GM13977 (cell line): ENCODE measurements at regions not wholly inside any gene's neighbourhood (a gene's known extent, or its start where the extent isn't known, plus 50 kb on each side); places are given as distances from the start of the nearest gene placed in this dataset.
"Not testable (repeated sequence)": the region's sequence is repeated elsewhere in the genome, so short reads cannot be mapped to it uniquely, and the experiment has no call there.

Experiments
- DNase-seq: peaks from one replicate; pipeline ENCODE4 v3.0.0; 2012; ENCODE audit warnings: low spot score
- in situ Hi-C: fragments of 300-500 bp; cut with MboI; formaldehyde crosslinking; loops from one replicate; pipeline ENCODE4 v1.12.0; 2022; ENCODE audit warnings: low sequenced_read_pairs, low pct_unique_long_range_greater_than_20kb, mixed read lengths, inconsistent platforms; ENCODE audit not compliant: unreplicated experiment
- TF ChIP-seq, protein P1 (sequence below): IDR thresholded peaks from 2 replicates; pipeline ENCODE4 v1.5.1; 2012; ENCODE audit warnings: mild to moderate bottlenecking, control low read depth; ENCODE audit not compliant: insufficient read depth; ENCODE audit errors: extremely low read depth, missing control alignments

DNA sequence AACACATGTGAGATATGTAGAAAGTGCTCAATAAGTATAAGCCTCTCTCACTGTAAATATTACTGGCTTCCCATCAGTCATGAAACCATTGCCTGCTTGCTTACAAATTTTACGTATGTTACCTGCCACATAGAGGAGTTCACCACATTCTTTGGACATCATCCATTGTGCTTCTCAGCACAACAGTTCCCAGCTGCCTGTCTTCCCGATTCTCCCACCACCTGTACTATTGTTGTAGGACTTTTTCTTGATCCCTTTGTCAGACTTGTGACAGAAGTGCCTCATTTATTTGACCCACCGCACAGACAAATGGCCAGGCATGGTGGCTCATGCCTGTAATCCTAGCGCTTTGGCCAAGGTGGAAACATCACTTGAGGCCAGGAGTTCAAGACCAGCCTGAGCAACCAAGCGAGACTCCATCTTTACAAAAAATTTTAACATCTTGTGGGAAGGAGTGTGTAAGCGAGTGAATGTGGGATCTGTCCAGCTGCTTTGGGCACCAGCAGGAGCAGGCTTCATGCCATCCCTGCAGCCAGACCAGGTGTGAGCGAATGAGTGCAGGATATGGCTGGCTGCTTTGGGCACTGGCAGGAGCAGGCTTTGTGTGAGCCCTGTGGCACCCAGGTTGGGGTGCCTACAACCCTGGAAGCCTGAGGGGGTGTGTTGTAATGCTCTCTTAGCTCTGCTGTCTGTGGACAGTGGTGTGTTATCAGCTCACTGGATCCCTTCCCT, 139.9 kb upstream of the ELL2 start:
- TF ChIP-seq, protein P1, sequence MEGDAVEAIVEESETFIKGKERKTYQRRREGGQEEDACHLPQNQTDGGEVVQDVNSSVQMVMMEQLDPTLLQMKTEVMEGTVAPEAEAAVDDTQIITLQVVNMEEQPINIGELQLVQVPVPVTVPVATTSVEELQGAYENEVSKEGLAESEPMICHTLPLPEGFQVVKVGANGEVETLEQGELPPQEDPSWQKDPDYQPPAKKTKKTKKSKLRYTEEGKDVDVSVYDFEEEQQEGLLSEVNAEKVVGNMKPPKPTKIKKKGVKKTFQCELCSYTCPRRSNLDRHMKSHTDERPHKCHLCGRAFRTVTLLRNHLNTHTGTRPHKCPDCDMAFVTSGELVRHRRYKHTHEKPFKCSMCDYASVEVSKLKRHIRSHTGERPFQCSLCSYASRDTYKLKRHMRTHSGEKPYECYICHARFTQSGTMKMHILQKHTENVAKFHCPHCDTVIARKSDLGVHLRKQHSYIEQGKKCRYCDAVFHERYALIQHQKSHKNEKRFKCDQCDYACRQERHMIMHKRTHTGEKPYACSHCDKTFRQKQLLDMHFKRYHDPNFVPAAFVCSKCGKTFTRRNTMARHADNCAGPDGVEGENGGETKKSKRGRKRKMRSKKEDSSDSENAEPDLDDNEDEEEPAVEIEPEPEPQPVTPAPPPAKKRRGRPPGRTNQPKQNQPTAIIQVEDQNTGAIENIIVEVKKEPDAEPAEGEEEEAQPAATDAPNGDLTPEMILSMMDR: no peak
- no peak for DNase-seq
- in situ Hi-C loops: no loop called here

DNA sequence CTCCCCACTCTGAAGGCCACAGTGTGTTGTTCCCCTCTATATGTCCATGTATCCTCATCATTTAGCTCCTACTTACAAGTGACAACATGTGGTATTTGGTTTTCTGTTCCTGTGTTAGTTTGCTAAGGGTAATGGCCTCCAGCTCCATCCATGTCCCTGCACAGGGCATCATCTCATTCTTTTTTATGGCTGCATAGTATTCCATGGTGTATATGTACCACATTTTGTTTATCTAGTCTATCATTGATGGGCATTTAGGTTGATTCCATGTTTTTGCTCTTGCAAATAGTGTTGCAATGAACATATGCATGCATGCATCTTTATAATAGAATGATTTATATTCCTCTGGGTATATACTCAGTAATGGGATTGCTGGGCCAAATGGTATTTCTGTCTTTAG, 135.8 kb upstream of the ELL2 start:
- in situ Hi-C loops, DNase-seq: not testable (repeated sequence)

DNA sequence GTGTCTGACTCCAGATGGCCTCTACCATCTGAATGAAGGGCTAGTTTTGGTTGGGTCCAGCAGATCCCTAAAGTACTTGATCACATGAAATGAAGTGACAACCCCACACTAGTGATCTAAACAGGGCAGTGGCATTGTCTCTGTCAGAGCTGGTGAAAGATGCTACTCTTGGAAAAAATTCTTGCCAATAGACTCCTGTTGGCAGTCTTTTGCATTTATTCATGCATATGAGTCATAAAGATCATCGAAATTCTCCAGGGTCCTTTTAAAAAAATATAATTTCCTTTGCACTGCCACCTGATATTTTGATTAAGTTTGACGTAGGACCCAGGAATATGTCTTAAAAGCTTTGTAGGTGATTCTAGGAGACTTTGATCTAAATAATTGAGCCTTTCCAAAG, 135.1 kb upstream of the ELL2 start:
- DNase-seq: no peak
- in situ Hi-C loops: no loop called here
- TF ChIP-seq, protein P1: no peak

DNA sequence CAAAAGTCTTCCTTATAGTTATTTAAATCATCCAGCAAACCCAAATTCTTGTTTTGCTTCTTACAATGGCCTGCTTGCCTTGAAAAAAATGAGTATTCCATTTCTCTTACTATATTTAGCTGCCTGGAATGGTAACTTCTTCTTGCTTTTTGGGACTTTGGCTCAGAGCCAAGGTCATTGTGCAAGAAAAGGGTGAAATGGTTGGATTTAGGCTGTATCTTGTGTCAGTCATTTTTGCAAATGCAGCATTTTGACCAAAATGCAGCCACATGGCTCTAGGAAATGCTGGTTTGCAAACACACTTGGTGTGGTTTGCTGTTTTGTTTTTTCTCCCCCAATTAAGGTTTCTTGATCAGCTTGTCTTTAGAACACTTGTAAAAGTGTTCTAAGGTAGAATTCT, 133.3 kb upstream of the ELL2 start:
- in situ Hi-C loops: no loop called here
- DNase-seq: no peak
- TF ChIP-seq, protein P1: no peak

DNA sequence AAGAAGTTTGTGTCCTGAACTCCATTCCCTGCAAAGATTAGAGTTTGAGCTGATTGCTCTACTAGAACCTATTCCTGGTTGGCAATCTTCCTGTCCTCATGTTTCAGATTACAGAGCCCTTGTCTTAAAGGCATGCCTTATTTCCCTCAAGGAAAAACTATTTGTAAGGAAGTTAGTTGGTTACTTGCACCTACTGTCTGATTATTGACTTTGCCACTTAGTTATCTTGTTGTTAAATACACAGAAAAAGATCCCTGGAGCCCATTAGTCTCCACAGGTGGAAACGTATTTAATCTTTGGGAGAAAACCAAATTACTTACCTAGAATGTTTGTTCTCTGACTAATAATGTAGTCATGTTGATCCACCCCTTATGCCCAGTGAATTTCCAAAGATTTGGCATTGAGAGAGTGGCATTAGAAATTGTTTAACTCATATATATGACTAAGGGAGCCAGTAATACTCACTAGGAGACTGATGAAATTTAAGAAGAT, 132.3 kb upstream of the ELL2 start:
- no peak for DNase-seq
- in situ Hi-C loops: no loop called here
- TF ChIP-seq, protein P1: no peak

DNA sequence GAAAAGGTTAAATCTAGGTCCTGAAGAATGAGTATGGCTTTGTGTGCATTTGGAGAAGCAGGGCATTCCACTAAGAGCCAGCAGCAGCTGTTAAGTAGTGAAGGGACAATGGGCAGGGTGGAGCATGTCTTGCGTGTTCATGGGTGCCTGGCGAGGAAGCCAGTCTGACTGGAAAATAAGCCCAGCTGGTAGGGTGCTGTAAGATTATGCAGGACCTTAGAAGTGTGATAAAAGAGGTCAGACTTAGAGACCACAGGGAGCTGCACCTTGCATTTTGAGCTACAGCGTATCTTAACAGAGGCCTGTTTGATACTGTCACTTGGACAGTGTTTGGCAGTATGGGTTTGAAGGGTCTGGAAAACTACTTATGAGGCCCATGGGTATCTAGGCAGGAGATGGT, 131.7 kb upstream of the ELL2 start:
- in situ Hi-C loops: no loop called here
- TF ChIP-seq, protein P1: no peak
- no peak for DNase-seq

DNA sequence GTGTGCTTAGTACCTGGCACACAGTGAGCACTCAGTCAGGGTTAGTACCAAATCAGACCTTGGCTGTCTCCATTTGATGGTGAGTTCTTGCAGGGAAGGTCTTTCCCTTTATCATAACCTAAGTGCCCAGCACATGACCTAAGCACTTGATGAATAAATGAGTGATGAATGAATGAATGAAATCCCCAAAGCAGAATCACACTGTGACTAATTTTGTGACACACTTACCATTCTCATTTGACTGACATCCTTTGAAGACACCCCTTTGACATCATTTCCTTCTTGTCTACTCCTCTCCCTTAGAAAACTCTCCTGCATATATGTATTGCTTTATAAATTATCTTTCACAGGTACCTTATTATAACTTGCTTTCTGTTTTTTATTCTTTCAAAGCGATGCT, 130.2 kb upstream of the ELL2 start:
- TF ChIP-seq, protein P1: no peak
- no peak for DNase-seq
- in situ Hi-C loops: no loop called here
